ENCODE measurements at regions not wholly inside any gene's neighbourhood (a gene's known extent, or its start where the extent isn't known, plus 50 kb on each side); places are given as distances from the start of the nearest gene placed in this dataset.

- H3K4me1 Mint-ChIP-seq: peaks cover 0 to 12% (median 0%) of the 10 kb centered on the region in 7 donors
- Histone ChIP-seq H3K9me3 (ENCODE audit: control insufficient read depth in 2 of 3, low read length in 3 of 3) (no peaks in the 10 kb centered on the region), H3K36me3 (ENCODE audit: control insufficient read depth in 2 of 3, insufficient read depth in 3 of 3, low read length in 3 of 3) (no peaks in the 10 kb centered on the region), H3K27me3 (ENCODE audit: control insufficient read depth in 2 of 2, insufficient read depth in 2 of 2, low read length in 2 of 2) (no peaks in the 10 kb centered on the region), H3K4me3 (ENCODE audit: low read length) (no peak overlapping the region), H3K27ac (ENCODE audit: low read depth, low read length) (no peak overlapping the region), H3K4me1 (ENCODE audit: control insufficient read depth in 2 of 2, insufficient read depth in 2 of 2, low read length in 2 of 2) (no peaks in the 10 kb centered on the region)
- peaks cover 0 to 3% (median 0%) of the 10 kb centered on the region in 11 donors for H3K9me3 Mint-ChIP-seq
- peaks cover 0 to 4% (median 0%) of the 10 kb centered on the region in 5 donors for H3K27me3 Mint-ChIP-seq
- intact Hi-C loops (cut with micrococcal nuclease): no loop called here
- ChIA-PET POLR2A (no interaction called here), CTCF (interaction anchor here (0.7 kb wide), 1 partner anchor 59 kb away, joined by 4 read pairs; the partner anchor contains the start of gene SPRY1)
- H3K36me3 Mint-ChIP-seq: no peaks in the 10 kb centered on the region
- H3K27ac Mint-ChIP-seq: no peak overlapping the region
- no peak overlapping the region for H3K4me3 Mint-ChIP-seq
- ATAC-seq (no peak), DNase-seq (no peak)
Observed at GRCh38 chr4:123455360-123455759, 58.8 kb downstream of the SPRY1 start.

GRCh38 chr4:123462007-123462406 lies 65.4 kb downstream of the SPRY1 start:
- Histone ChIP-seq H3K27me3 (ENCODE audit: control insufficient read depth in 2 of 2, insufficient read depth in 2 of 2, low read length in 2 of 2) (no peaks in the 10 kb centered on the region), H3K4me3 (ENCODE audit: low read length) (no peak overlapping the region), H3K36me3 (ENCODE audit: control insufficient read depth in 2 of 3, insufficient read depth in 3 of 3, low read length in 3 of 3) (no peaks in the 10 kb centered on the region), H3K27ac (ENCODE audit: low read depth, low read length) (no peak overlapping the region), H3K4me1 (ENCODE audit: control insufficient read depth in 2 of 2, insufficient read depth in 2 of 2, low read length in 2 of 2) (no peaks in the 10 kb centered on the region), H3K9me3 (ENCODE audit: control insufficient read depth in 2 of 3, low read length in 3 of 3) (no peaks in the 10 kb centered on the region)
- Mint-ChIP-seq H3K4me3 (no peak overlapping the region), H3K27me3 (peaks cover 0 to 13% (median 4%) of the 10 kb centered on the region in 5 donors), H3K9me3 (peaks cover 0 to 2% (median 0%) of the 10 kb centered on the region in 11 donors), H3K36me3 (no peaks in the 10 kb centered on the region), H3K27ac (no peak overlapping the region), H3K4me1 (peaks cover 0 to 6% (median 0%) of the 10 kb centered on the region in 7 donors)
- DNase-seq (no peak), ATAC-seq (no peak)
- intact Hi-C loops (cut with micrococcal nuclease): no loop called here
- ChIA-PET POLR2A (no interaction called here), CTCF (no interaction called here)

GRCh38 chr4:123463869-123464268 lies 67.3 kb downstream of the SPRY1 start:
- Mint-ChIP-seq H3K36me3 (no peaks in the 10 kb centered on the region), H3K27ac (no peak overlapping the region), H3K9me3 (peaks cover 0 to 2% (median 0%) of the 10 kb centered on the region in 11 donors), H3K4me1 (peaks cover 0 to 7% (median 0%) of the 10 kb centered on the region in 7 donors), H3K4me3 (no peak overlapping the region), H3K27me3 (peaks cover 0 to 13% (median 4%) of the 10 kb centered on the region in 5 donors)
- H3K9me3 ChIP-seq (ENCODE audit: control insufficient read depth in 2 of 3, low read length in 3 of 3): no peaks in the 10 kb centered on the region
- CTCF ChIA-PET: no interaction called here
- intact Hi-C loops (cut with micrococcal nuclease): no loop called here
- POLR2A ChIA-PET: no interaction called here
- DNase-seq (no peak), ATAC-seq (no peak)
- H3K4me1 ChIP-seq (ENCODE audit: control insufficient read depth in 2 of 2, insufficient read depth in 2 of 2, low read length in 2 of 2): no peaks in the 10 kb centered on the region
- no peak overlapping the region for H3K4me3 ChIP-seq (ENCODE audit: low read length)
- H3K27me3 ChIP-seq (ENCODE audit: control insufficient read depth in 2 of 2, insufficient read depth in 2 of 2, low read length in 2 of 2): no peaks in the 10 kb centered on the region
- no peak overlapping the region for H3K27ac ChIP-seq (ENCODE audit: low read depth, low read length)
- H3K36me3 ChIP-seq (ENCODE audit: control insufficient read depth in 2 of 3, insufficient read depth in 3 of 3, low read length in 3 of 3): no peaks in the 10 kb centered on the region

- Mint-ChIP-seq H3K4me3 (no peak overlapping the region), H3K9me3 (peaks cover 0 to 2% (median 0%) of the 10 kb centered on the region in 11 donors), H3K4me1 (peaks cover 0 to 13% (median 0%) of the 10 kb centered on the region in 7 donors), H3K27ac (no peak overlapping the region), H3K27me3 (peaks cover 0 to 13% (median 4%) of the 10 kb centered on the region in 5 donors), H3K36me3 (no peaks in the 10 kb centered on the region)
- ChIA-PET POLR2A (no interaction called here), CTCF (no interaction called here)
- no peak overlapping the region for H3K27ac ChIP-seq (ENCODE audit: low read depth, low read length)
- DNase-seq: no peak
- ATAC-seq: no peak
- no peaks in the 10 kb centered on the region for H3K4me1 ChIP-seq (ENCODE audit: control insufficient read depth in 2 of 2, insufficient read depth in 2 of 2, low read length in 2 of 2)
- H3K27me3 ChIP-seq (ENCODE audit: control insufficient read depth in 2 of 2, insufficient read depth in 2 of 2, low read length in 2 of 2): no peaks in the 10 kb centered on the region
- H3K4me3 ChIP-seq (ENCODE audit: low read length): no peak overlapping the region
- no peaks in the 10 kb centered on the region for H3K9me3 ChIP-seq (ENCODE audit: control insufficient read depth in 2 of 3, low read length in 3 of 3)
- H3K36me3 ChIP-seq (ENCODE audit: control insufficient read depth in 2 of 3, insufficient read depth in 3 of 3, low read length in 3 of 3): no peaks in the 10 kb centered on the region
- intact Hi-C loops (cut with micrococcal nuclease): no loop called here
Observed at GRCh38 chr4:123465416-123465815, 68.8 kb downstream of the SPRY1 start.

- no peaks in the 10 kb centered on the region for H3K4me1 ChIP-seq (ENCODE audit: control insufficient read depth in 2 of 2, insufficient read depth in 2 of 2, low read length in 2 of 2)
- intact Hi-C loops (cut with micrococcal nuclease): no loop called here
- POLR2A ChIA-PET: no interaction called here
- Mint-ChIP-seq H3K36me3 (no peaks in the 10 kb centered on the region), H3K27me3 (peaks cover 0 to 13% (median 4%) of the 10 kb centered on the region in 5 donors), H3K4me3 (no peak overlapping the region), H3K4me1 (peaks cover 0 to 13% (median 0%) of the 10 kb centered on the region in 7 donors), H3K9me3 (peaks cover 0 to 2% (median 0%) of the 10 kb centered on the region in 11 donors), H3K27ac (no peak overlapping the region)
- ATAC-seq (no peak), DNase-seq (no peak)
- CTCF ChIA-PET: no interaction called here
- H3K36me3 ChIP-seq (ENCODE audit: control insufficient read depth in 2 of 3, insufficient read depth in 3 of 3, low read length in 3 of 3): no peaks in the 10 kb centered on the region
- no peak overlapping the region for H3K27ac ChIP-seq (ENCODE audit: low read depth, low read length)
- no peak overlapping the region for H3K4me3 ChIP-seq (ENCODE audit: low read length)
- no peaks in the 10 kb centered on the region for H3K9me3 ChIP-seq (ENCODE audit: control insufficient read depth in 2 of 3, low read length in 3 of 3)
- peaks cover 0 to 3% of the 10 kb centered on the region in 2 donors for H3K27me3 ChIP-seq (ENCODE audit: control insufficient read depth in 2 of 2, insufficient read depth in 2 of 2, low read length in 2 of 2)
Observed at GRCh38 chr4:123466080-123466785, 69.6 kb downstream of the SPRY1 start.

- H3K27me3 ChIP-seq (ENCODE audit: control insufficient read depth in 2 of 2, insufficient read depth in 2 of 2, low read length in 2 of 2): peaks cover 0 to 3% of the 10 kb centered on the region in 2 donors
- no peaks in the 10 kb centered on the region for H3K9me3 ChIP-seq (ENCODE audit: control insufficient read depth in 2 of 3, low read length in 3 of 3)
- H3K27ac Mint-ChIP-seq: no peak overlapping the region
- ATAC-seq (no peak), DNase-seq (no peak)
- H3K9me3 Mint-ChIP-seq: peaks cover 0 to 2% (median 0%) of the 10 kb centered on the region in 11 donors
- intact Hi-C loops (cut with micrococcal nuclease): no loop called here
- peaks cover 0 to 13% (median 0%) of the 10 kb centered on the region in 7 donors for H3K4me1 Mint-ChIP-seq
- H3K36me3 Mint-ChIP-seq: no peaks in the 10 kb centered on the region
- no peak overlapping the region for H3K4me3 ChIP-seq (ENCODE audit: low read length)
- peaks cover 0 to 11% (median 8%) of the 10 kb centered on the region in 5 donors for H3K27me3 Mint-ChIP-seq
- no peak overlapping the region for H3K27ac ChIP-seq (ENCODE audit: low read depth, low read length)
- ChIA-PET POLR2A (no interaction called here), CTCF (no interaction called here)
- H3K4me3 Mint-ChIP-seq: no peak overlapping the region
- H3K36me3 ChIP-seq (ENCODE audit: control insufficient read depth in 2 of 3, insufficient read depth in 3 of 3, low read length in 3 of 3): no peaks in the 10 kb centered on the region
- H3K4me1 ChIP-seq (ENCODE audit: control insufficient read depth in 2 of 2, insufficient read depth in 2 of 2, low read length in 2 of 2): no peaks in the 10 kb centered on the region
Observed at GRCh38 chr4:123468479-123469031, 72.0 kb downstream of the SPRY1 start.

- no peaks in the 10 kb centered on the region for H3K4me1 ChIP-seq (ENCODE audit: control insufficient read depth in 2 of 2, insufficient read depth in 2 of 2, low read length in 2 of 2)
- Mint-ChIP-seq H3K36me3 (no peaks in the 10 kb centered on the region), H3K27ac (no peak overlapping the region), H3K9me3 (peaks cover 0 to 2% (median 0%) of the 10 kb centered on the region in 11 donors), H3K4me3 (no peak overlapping the region), H3K4me1 (peaks cover 0 to 13% (median 0%) of the 10 kb centered on the region in 7 donors), H3K27me3 (peaks cover 0 to 10% (median 5%) of the 10 kb centered on the region in 5 donors)
- H3K4me3 ChIP-seq (ENCODE audit: low read length): no peak overlapping the region
- ATAC-seq (no peak), DNase-seq (no peak)
- ChIA-PET CTCF (no interaction called here), POLR2A (no interaction called here)
- H3K27ac ChIP-seq (ENCODE audit: low read depth, low read length): no peak overlapping the region
- peaks cover 0 to 3% of the 10 kb centered on the region in 2 donors for H3K27me3 ChIP-seq (ENCODE audit: control insufficient read depth in 2 of 2, insufficient read depth in 2 of 2, low read length in 2 of 2)
- intact Hi-C loops (cut with micrococcal nuclease): no loop called here
- no peaks in the 10 kb centered on the region for H3K36me3 ChIP-seq (ENCODE audit: control insufficient read depth in 2 of 3, insufficient read depth in 3 of 3, low read length in 3 of 3)
- H3K9me3 ChIP-seq (ENCODE audit: control insufficient read depth in 2 of 3, low read length in 3 of 3): no peaks in the 10 kb centered on the region
Observed at GRCh38 chr4:123469245-123469644, 72.7 kb downstream of the SPRY1 start.

Measured in naive thymus-derived CD4-positive, alpha-beta T cell (primary cell).